Liver (tissue), 8 donors: ENCODE measurements at regions not wholly inside any gene's neighbourhood (a gene's known extent, or its start where the extent isn't known, plus 50 kb on each side); places are given as distances from the start of the nearest gene placed in this dataset.

ENCODE experiments used
- DNase-seq: peaks from one replicate; pipeline ENCODE4 v3.0.0-alpha.2; 2017; ENCODE audit warnings: low spot score
- H3K27ac ChIP-seq, 2 donors: one replicate each; pipeline ENCODE4 v1.7.0; 2013; ENCODE audit warnings: inconsistent platforms in 2 of 2, low read length in 2 of 2, control low read depth in 1 of 2, low read depth in 1 of 2, mild to moderate bottlenecking in 1 of 2
- H3K27me3 ChIP-seq, 4 donors: one replicate each; pipeline versions ENCODE4 v1.6.1 to v1.7.0; 2013; ENCODE audit warnings: low read length in 3 of 4, inconsistent platforms in 1 of 4, mild to moderate bottlenecking in 1 of 4, moderate library complexity in 1 of 4; ENCODE audit not compliant: control insufficient read depth in 4 of 4, insufficient read depth in 4 of 4
- H3K36me3 ChIP-seq, 4 donors: one replicate each; pipeline versions ENCODE4 v1.6.1 to v1.7.0; 2013; ENCODE audit warnings: low read length in 3 of 4, mild to moderate bottlenecking in 3 of 4, low read depth in 1 of 4, moderate library complexity in 1 of 4; ENCODE audit not compliant: control insufficient read depth in 4 of 4, insufficient read depth in 3 of 4
- H3K4me1 ChIP-seq, 4 donors: one replicate each; pipeline versions ENCODE4 v1.6.1 to v1.7.0; 2013; ENCODE audit warnings: low read length in 3 of 4, mild to moderate bottlenecking in 3 of 4, moderate library complexity in 1 of 4; ENCODE audit not compliant: control insufficient read depth in 4 of 4, insufficient read depth in 4 of 4
- H3K4me3 ChIP-seq, 3 donors: one replicate each; pipeline versions ENCODE4 v1.6.1 to v1.7.0; 2013; ENCODE audit warnings: low read length in 3 of 3, control low read depth in 1 of 3, low read depth in 1 of 3, mild to moderate bottlenecking in 1 of 3
- H3K9ac ChIP-seq, 2 donors: one replicate each; pipeline ENCODE4 v1.7.0; 2013; ENCODE audit warnings: low read length in 2 of 2, mild to moderate bottlenecking in 2 of 2, moderate library complexity in 2 of 2, control low read depth in 1 of 2, low read depth in 1 of 2
- H3K9me3 ChIP-seq, 4 donors: one replicate each; pipeline versions ENCODE4 v1.6.1 to v1.7.0; 2013; ENCODE audit warnings: low read length in 3 of 4; ENCODE audit not compliant: control insufficient read depth in 4 of 4
- ATF3 ChIP-seq: IDR thresholded peaks from 2 replicates; pipeline ENCODE4 v1.6.1; 2016; ENCODE audit warnings: antibody characterized with exemption
- CTCF ChIP-seq: fragments of 150-350 bp; IDR thresholded peaks from 2 replicates; pipeline ENCODE4 v1.5.1; 2017; ENCODE audit warnings: improper control_type of control experiment, low read depth, low read length; ENCODE audit not compliant: missing input control
- EGR1 ChIP-seq, 2 donors: IDR thresholded peaks; 2 replicates each; pipeline ENCODE4 v1.6.1; 2016 to 2018; ENCODE audit warnings: antibody characterized with exemption in 2 of 2, low read depth in 2 of 2
- FOXA1 ChIP-seq: IDR thresholded peaks from 2 replicates; pipeline ENCODE4 v1.6.1; 2016; ENCODE audit warnings: antibody characterized with exemption
- FOXA2 ChIP-seq: IDR thresholded peaks from 2 replicates; pipeline ENCODE4 v1.6.1; 2016; ENCODE audit warnings: antibody characterized with exemption
- HNF4A ChIP-seq, 2 donors: conservative IDR thresholded peaks; 2 replicates each; pipeline ENCODE4 v1.6.1; 2016; ENCODE audit warnings: antibody characterized with exemption in 2 of 2, mild to moderate bottlenecking in 2 of 2
- HNF4G ChIP-seq: IDR thresholded peaks from 2 replicates; pipeline ENCODE4 v1.6.1; 2016; ENCODE audit warnings: antibody characterized with exemption
- JUND ChIP-seq, 2 donors: IDR thresholded peaks; 2 replicates each; pipeline ENCODE4 v1.6.1; 2016; ENCODE audit warnings: antibody characterized with exemption in 2 of 2
- MAX ChIP-seq: IDR thresholded peaks from 2 replicates; pipeline ENCODE4 v1.6.1; 2016; ENCODE audit warnings: antibody characterized with exemption
- NR2F2 ChIP-seq: IDR thresholded peaks from 2 replicates; pipeline ENCODE4 v1.6.1; 2016; ENCODE audit warnings: antibody characterized with exemption
- RAD21 ChIP-seq, 2 donors: IDR thresholded peaks; 2 replicates each; pipeline ENCODE4 v1.6.1; 2016; ENCODE audit warnings: antibody characterized with exemption in 2 of 2, mild to moderate bottlenecking in 2 of 2
- REST ChIP-seq: IDR thresholded peaks from 2 replicates; pipeline ENCODE4 v1.6.1; 2016; ENCODE audit warnings: antibody characterized with exemption, mild to moderate bottlenecking
- RXRA ChIP-seq, 2 donors: IDR thresholded peaks; 2 replicates each; pipeline ENCODE4 v1.6.1; 2017 to 2018; ENCODE audit warnings: antibody characterized with exemption in 2 of 2, mild to moderate bottlenecking in 1 of 2
- SP1 ChIP-seq: IDR thresholded peaks from 2 replicates; pipeline ENCODE4 v1.6.1; 2018; ENCODE audit warnings: antibody characterized with exemption, mild to moderate bottlenecking
- YY1 ChIP-seq: IDR thresholded peaks from 2 replicates; pipeline ENCODE4 v1.6.1; 2016; ENCODE audit warnings: antibody characterized with exemption, mild to moderate bottlenecking
- ZBTB33 ChIP-seq: IDR thresholded peaks from 2 replicates; pipeline ENCODE4 v1.6.1; 2016; ENCODE audit warnings: antibody characterized with exemption
- WGBS: extraction: QIAGEN DNeasy Blood & Tissue Kit; methylation state at CpG from one replicate; pipeline ENCODE4 v1.1.7; 2013; 5-methylcytosine and 5-hydroxymethylcytosine counted together
- donor health status: healthy.
- donor health status: healthy.
- donor health status: healthy.
- donor health status: healthy.
- donor health status: healthy.

- Histone ChIP-seq H3K9me3 (peaks cover 0 to 3% (median 0%) of the 10 kb centered on the region in 4 donors), H3K9ac (no peak overlapping the region), H3K27ac (no peak overlapping the region), H3K4me1 (no peaks in the 10 kb centered on the region), H3K4me3 (no peak overlapping the region), H3K36me3 (no peaks in the 10 kb centered on the region), H3K27me3 (peaks cover 0 to 2% (median 0%) of the 10 kb centered on the region in 4 donors)
- WGBS = 71% methylated on average over 1 of the region's 1 CpG
- DNase-seq = no peak
- TF ChIP-seq ATF3 = no peak
- TF ChIP-seq FOXA2 = no peak
- no peak for TF ChIP-seq MAX
- TF ChIP-seq SP1 = no peak
- TF ChIP-seq HNF4G = no peak
- no peak for TF ChIP-seq JUND (IDR thresholded peaks at IDR 0.05)
- no peak for TF ChIP-seq ZBTB33
Measured at GRCh38 chr2:106975641-106976040, 89.7 kb upstream of the ST6GAL2 start.

GRCh38 chr2:106976548-106976947 lies 90.6 kb upstream of the ST6GAL2 start:
- Histone ChIP-seq H3K4me3 (no peak overlapping the region), H3K9ac (no peak overlapping the region), H3K36me3 (no peaks in the 10 kb centered on the region), H3K27ac (no peak overlapping the region), H3K9me3 (peaks cover 0 to 3% (median 0%) of the 10 kb centered on the region in 4 donors), H3K27me3 (peaks cover 0 to 2% (median 0%) of the 10 kb centered on the region in 4 donors), H3K4me1 (no peaks in the 10 kb centered on the region)
- WGBS = 68% methylated on average over 6 of the region's 6 CpGs
- TF ChIP-seq SP1 (no peak), NR2F2 (no peak), RXRA (IDR thresholded peaks at IDR 0.05) (no peak), HNF4G (no peak), YY1 (no peak), REST (no peak)
- DNase-seq = no peak

GRCh38 chr2:106977717-106978116 lies 91.8 kb upstream of the ST6GAL2 start:
- H3K36me3 ChIP-seq = no peaks in the 10 kb centered on the region
- peaks cover 0 to 2% (median 0%) of the 10 kb centered on the region in 4 donors for H3K27me3 ChIP-seq
- H3K4me1 ChIP-seq = no peaks in the 10 kb centered on the region
- peaks cover 0 to 3% (median 0%) of the 10 kb centered on the region in 4 donors for H3K9me3 ChIP-seq
- DNase-seq = no peak
- H3K4me3 ChIP-seq = no peak overlapping the region
- WGBS = 71% methylated on average over 3 of the region's 3 CpGs
- H3K27ac ChIP-seq = no peak overlapping the region
- H3K9ac ChIP-seq = no peak overlapping the region
- TF ChIP-seq REST = no peak
- no peak for TF ChIP-seq NR2F2
- no peak for TF ChIP-seq FOXA2
- TF ChIP-seq SP1 = no peak
- TF ChIP-seq FOXA1 = no peak
- TF ChIP-seq EGR1 (IDR thresholded peaks at IDR 0.05; ENCODE audit: low read depth in 2 of 2) = no peak
- no peak for TF ChIP-seq CTCF
- TF ChIP-seq RAD21 (IDR thresholded peaks at IDR 0.05) = no peak
- no peak for TF ChIP-seq MAX
- no peak for TF ChIP-seq JUND (IDR thresholded peaks at IDR 0.05)
- TF ChIP-seq RXRA (IDR thresholded peaks at IDR 0.05) = no peak
- TF ChIP-seq YY1 = no peak
- no peak for TF ChIP-seq HNF4A (conservative IDR thresholded peaks at IDR 0.05)
